Activated CD8-positive, alpha-beta memory T cell treated with anti-CD3 and anti-CD28 coated beads, Interleukin-2, amount 50 U/mL, for 24 hours (primary cell): ENCODE measurements at regions not wholly inside any gene's neighbourhood (a gene's known extent, or its start where the extent isn't known, plus 50 kb on each side); places are given as distances from the start of the nearest gene placed in this dataset.

Experiments used
- DNase-seq: peaks from one replicate; pipeline ENCODE4 v3.0.0-alpha.2; 2020; ENCODE audit errors: extremely low read depth

DNA sequence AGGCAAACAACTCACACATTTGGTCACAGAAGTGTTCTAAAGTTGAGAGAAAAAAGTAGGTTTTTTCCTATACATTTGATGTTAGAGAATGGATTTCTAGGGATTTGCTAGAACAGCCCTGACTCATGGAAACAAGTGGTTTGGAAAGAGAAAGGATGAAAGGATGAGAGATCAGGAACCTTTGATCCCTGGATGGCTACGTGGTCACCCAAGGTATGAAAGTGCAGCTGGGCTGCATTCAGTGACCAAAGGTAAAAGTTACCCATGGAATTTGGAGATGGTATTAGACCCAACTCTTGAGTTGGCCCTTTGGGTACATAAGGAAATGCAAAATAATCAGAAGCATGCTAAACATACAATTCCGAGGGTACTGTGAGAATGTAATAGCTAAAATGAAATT lies 61.3 kb upstream of the SPIN1 start:
- no peak for DNase-seq

GRCh38 chr9:88326015-88326414 lies 62.2 kb upstream of the SPIN1 start:
- DNase-seq: no peak

DNA sequence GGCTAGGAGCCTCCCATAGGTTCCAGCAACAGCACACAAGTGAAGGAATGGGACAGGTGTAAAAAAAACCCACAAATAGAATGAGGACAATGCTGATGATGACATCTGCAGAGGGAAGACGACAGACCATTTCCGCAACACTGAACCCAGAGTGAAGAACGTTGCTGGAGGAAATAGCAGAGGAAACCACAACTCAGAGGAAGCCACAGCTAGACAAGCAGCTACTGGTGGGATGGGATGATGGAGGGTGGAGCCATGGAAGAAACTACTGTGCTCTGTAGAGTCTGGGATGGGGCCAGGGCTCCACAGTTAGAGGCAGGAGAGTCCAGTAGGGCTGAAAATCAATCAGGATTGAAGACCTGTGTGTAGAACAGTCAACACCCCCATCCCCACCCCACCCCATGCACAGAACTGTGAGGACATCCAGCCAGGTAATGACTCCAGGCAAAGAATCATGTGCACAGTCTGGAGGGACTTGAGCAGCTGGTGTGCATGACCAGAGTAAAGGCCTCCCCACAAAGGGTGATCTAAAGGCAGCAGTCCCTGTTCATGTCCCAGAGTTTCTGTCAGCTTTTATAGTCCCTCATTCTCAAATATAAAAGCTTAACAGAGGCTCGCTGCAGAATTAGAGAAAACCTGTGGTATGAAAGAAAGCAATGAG lies 65.2 kb upstream of the SPIN1 start:
- DNase-seq: peak; percentile 6

- no peak for DNase-seq
Measured at GRCh38 chr9:88321764-88322163, 66.5 kb upstream of the SPIN1 start.

GRCh38 chr9:88320748-88321415 lies 67.4 kb upstream of the SPIN1 start:
- no peak for DNase-seq

DNA sequence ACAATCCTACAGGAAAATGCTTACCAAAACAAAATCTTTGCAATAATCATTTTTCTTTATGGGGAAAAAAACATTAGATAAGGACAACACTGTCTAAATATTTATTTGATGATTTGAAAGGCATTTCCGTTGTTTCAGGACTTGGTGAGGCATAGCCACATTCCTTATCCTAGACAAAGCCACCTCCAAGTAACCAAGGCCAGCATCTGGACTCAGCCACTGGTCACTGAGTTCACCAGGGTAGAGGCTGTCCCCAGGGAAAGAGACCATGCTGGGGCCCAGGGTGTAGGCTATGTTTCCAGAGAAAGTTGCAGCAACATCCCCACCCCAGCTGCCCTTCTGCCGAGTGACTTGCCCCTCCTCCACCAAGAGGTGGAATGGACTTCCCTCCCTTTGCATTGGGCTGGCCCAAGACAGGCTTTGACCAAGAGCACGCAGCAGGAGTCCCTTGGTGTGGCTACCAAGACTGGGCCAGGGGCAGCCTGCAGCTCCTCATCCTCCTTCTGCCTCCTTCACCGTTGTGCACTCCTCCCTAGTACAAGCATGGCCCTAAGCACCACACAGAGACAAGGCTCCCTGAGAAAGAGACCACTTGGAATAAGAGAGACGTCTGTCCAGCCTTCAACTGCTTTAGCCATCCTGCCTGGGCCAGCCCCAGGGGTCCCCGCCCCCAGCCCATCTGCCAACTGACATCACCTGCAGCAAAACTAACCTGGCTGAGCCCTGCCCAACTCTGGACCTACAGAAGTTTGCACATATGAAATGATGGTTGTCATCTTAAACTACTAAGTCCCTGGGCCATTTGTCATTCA lies 68.1 kb upstream of the SPIN1 start:
- no peak for DNase-seq

DNA sequence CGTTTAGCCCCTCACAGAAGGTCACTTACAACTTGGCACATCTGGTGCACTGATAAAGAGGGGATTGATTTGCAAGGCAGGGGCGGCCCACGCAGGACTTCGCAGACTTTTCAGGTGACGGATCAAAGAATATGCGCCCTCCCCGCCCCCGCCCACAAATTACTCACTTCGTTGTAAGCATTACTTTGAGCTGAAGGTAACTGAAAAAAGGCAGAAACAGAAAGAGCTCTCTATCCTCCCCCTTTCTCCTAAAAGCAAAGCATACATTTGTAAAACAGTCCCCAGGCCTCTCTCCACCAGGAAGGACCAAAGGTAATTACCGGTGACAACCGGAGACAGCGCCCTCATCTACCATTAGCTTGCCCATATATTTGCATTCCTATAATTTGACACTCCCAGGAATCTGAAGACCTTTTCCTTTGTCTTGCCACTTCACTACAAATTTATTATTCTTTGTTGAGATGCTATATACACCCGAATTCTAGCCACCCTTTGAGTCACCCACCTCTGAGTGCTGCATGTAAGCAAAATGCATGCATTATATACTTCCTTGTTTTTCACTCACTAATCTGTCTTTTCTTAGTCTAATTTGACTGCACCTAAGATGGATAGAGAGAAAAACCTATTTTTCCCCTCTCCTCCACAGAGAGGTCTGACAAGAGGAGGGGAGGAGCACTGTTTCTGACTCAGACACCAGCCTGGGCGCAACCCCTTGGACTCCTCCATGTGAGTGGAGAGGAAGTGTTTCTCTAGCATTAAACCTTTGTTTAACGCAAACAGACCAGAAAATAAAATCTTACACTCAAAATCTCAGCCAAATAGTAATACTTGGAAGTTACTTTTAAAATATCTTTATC lies 74.7 kb upstream of the SPIN1 start:
- DNase-seq: peak; percentile 12

DNA sequence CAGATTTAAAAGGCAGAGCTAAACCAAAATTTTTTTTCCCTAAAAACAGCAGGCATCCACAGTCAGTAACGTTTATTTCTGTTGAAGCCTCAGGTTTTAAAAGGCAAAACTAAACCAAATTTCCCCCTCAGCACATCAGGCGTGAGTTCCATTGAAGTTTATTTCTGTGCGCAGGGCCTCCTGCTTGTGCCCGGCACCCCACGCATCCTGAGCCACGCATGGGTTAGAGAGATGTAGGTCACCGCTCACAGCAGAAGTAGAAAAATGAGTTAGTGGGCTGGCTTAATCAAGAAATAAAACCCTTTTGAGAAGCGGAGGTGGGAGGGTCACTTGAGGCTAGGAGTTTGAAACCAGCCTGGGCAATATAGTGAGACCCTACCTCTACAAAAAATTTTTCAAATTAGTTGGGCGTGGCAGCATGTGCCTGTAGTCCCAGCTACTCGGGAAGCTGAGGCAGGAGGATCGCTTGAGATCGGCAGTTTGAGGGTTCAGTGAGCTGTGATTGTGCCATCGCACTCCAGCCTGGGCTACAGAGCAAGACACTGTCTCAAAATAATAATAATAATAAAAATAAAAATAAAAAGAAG lies 75.6 kb upstream of the SPIN1 start:
- no peak for DNase-seq

GRCh38 chr9:88312045-88312444 lies 76.2 kb upstream of the SPIN1 start:
- no peak for DNase-seq

- no peak for DNase-seq
Measured at GRCh38 chr9:88310310-88310980, 77.8 kb upstream of the SPIN1 start.

GRCh38 chr9:88308831-88309560 lies 79.2 kb upstream of the SPIN1 start:
- no peak for DNase-seq

DNA sequence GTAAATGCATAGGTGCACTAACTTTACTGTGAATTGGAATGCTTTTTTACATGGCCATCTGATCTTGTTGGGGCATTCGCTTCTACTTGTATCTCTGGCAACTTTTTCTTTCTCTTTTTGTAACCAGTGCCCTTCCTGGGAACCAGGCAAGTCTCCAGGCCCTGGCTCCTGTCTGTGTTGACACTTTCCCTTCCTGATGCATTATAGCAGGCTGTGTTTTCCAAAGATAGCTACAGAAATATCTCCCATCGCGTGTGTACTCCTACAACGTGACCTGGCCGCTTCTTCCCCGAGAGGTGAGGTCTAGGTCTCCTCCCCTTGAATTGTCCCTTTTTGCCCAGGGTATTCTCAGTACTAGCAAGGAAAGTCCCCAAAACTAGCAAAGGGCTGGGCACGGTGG lies 81.1 kb upstream of the SPIN1 start:
- no peak for DNase-seq

DNA sequence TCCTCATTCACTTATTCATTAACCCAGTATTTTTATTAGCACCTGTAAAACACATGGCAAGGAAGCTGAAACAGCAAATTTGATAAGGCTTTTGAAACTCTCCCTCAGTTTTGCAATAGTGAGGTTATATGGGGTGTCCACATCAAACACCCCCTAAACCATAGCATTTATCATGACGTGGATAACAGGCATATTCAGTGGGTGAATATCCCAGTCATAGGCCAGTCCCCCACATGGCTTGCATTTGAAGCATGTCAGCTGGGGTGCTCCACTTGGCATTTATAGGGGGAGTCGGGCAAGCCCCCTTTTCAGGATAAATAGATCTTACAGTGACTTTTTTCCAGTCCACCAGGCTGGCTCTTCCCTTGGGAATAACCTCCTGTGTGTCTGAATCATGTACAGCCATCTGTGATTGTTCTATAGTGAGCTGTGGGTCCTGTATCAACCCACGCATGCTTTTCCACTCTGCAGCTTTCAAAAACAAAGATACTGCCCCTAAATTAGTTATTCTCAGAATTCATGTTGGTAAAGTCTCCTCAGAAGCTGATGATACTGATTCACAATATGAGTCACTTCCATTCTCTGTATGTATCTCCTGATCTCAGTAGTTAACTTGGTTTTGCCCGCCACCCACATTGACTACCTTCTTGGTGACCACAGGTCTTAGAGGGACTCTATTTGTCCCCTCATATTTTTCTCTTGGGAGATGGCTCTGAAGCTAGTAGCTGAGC lies 84.4 kb upstream of the SPIN1 start:
- peak; percentile 32 for DNase-seq

GRCh38 chr9:88302579-88303324 lies 85.5 kb upstream of the SPIN1 start:
- no peak for DNase-seq

GRCh38 chr9:88300556-88300955 lies 87.7 kb upstream of the SPIN1 start:
- no peak for DNase-seq

DNA sequence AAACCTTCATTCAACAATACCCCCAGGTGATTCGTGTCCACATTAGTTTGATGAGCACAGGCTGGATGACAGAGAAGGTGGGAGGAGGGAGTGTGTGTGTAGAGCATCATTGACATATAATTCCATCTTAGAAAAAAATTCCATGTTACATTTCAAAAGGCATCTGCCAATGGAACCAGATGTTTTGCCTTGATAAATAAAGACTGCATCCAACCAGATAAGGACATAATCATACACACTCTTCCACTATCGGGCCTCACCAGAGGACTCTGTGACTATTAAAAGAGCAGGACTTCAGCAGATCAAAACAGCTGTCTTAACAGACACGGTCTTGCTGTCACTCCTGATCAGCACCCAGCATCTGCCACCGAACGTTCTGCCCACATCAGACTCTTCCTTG lies 96.4 kb upstream of the SPIN1 start:
- no peak for DNase-seq

- no peak for DNase-seq
Measured at GRCh38 chr9:88291056-88291455, 97.2 kb upstream of the SPIN1 start.

DNA sequence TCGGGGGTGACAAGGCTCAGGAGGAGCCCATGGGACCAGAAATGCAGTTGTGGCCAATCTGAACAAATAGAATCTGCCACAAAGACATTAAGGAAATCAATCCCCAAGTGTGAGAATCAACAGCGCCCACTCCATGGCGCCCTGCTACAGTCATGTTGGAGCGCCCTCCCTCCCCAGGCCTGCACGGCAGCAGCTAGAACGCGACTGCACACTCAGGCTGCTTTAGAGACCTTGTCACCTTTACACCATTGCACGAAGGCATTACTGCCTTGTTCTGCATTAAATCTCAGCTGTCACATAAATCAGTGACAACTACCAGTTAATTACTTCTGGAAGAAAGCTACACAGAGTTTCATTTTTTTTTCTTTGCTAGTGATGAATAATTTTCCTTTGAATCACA lies 98.7 kb upstream of the SPIN1 start:
- DNase-seq: no peak

DNA sequence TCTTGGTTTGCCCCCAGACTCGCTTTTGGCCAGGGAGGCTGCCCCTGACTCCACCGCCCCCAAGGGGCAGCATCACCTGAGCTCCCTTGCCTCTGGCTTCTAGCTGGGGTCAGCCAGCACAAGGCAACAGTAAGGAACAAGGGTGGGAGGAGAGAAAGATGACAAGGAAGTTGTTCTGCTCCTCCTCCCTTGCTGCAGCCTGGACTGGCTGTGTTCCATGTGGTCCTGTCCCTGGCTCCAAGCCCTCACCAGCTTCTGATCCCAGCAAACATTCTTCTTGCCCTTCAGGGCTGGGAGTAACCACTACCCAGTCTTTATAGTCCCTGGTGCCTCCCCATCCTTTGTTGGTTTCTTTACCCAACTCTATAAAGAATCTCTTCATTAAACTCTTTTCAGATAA lies 100.3 kb upstream of the SPIN1 start:
- DNase-seq: no peak
